WTC11 (cell line): ENCODE measurements at regions not wholly inside any gene's neighbourhood (a gene's known extent, or its start where the extent isn't known, plus 50 kb on each side); places are given as distances from the start of the nearest gene placed in this dataset.

ENCODE experiments used
- ATAC-seq: fragments of 200-7000 bp; cut with Tn5 transposase; 2 replicates; pipeline ENCODE4 v1.10.0; 2021; ENCODE audit warnings: mild to moderate bottlenecking, moderate library complexity
- CTCF ChIA-PET: fragments of 300-600 bp; sonication (Branson Sonifier 250); formaldehyde crosslinking; loops from one replicate; lab custom pipeline; 2021; ENCODE audit warnings: antibody characterized with exemption; lab: Charles Lee
- POLR2A ChIA-PET: fragments of 350-600 bp; sonication (Branson Sonifier 250); formaldehyde crosslinking; loops from one replicate; lab custom pipeline; 2021; ENCODE audit warnings: antibody characterized with exemption; lab: Charles Lee
- DNase-seq: peaks from one replicate; pipeline ENCODE4 v3.0.0; 2021; ENCODE audit warnings: low spot score
- H3K27ac Mint-ChIP-seq: 2 replicates; pipeline ENCODE4 v1.8.0; 2021; ENCODE audit warnings: mixed read lengths
- H3K27me3 Mint-ChIP-seq: 2 replicates; pipeline ENCODE4 v1.8.0; 2021; ENCODE audit warnings: low read depth, mild to moderate bottlenecking, moderate library complexity, mixed read lengths
- H3K36me3 Mint-ChIP-seq: 2 replicates; pipeline ENCODE4 v1.8.0; 2021; ENCODE audit warnings: mixed read lengths
- H3K4me1 Mint-ChIP-seq: 2 replicates; pipeline ENCODE4 v1.8.0; 2022; ENCODE audit warnings: mixed read lengths
- H3K4me3 Mint-ChIP-seq: 2 replicates; pipeline ENCODE4 v1.8.0; 2021; ENCODE audit warnings: mild to moderate bottlenecking, moderate library complexity, mixed read lengths
- H3K9me3 Mint-ChIP-seq: 2 replicates; pipeline ENCODE4 v1.8.0; 2021; ENCODE audit warnings: mixed read lengths
- ATF1 ChIP-seq: sonication (generic); formaldehyde crosslinking; IDR thresholded peaks from 2 replicates; pipeline ENCODE4 v1.8.1; 2023; ENCODE audit warnings: mild to moderate bottlenecking, moderate library complexity, missing genetic modification reagents
- E2F5 ChIP-seq: sonication (generic); formaldehyde crosslinking; IDR thresholded peaks from 2 replicates; pipeline ENCODE4 v1.8.1; 2022; ENCODE audit warnings: mild to moderate bottlenecking, moderate library complexity, missing genetic modification reagents
- ESRRA ChIP-seq: sonication (generic); formaldehyde crosslinking; IDR thresholded peaks from 2 replicates; pipeline ENCODE4 v1.8.1; 2022; ENCODE audit warnings: mild to moderate bottlenecking, missing genetic modification reagents, borderline replicate concordance
- FOXP4 ChIP-seq: sonication (generic); formaldehyde crosslinking; IDR thresholded peaks from 2 replicates; pipeline ENCODE4 v1.8.0; 2022; ENCODE audit warnings: mild to moderate bottlenecking, missing genetic modification reagents
- GABPB1 ChIP-seq: sonication (generic); formaldehyde crosslinking; IDR thresholded peaks from 2 replicates; pipeline ENCODE4 v1.8.1; 2023; ENCODE audit warnings: mild to moderate bottlenecking, missing genetic modification reagents
- HMGXB4 ChIP-seq: sonication (generic); formaldehyde crosslinking; IDR thresholded peaks from 2 replicates; pipeline ENCODE4 v1.8.1; 2023; ENCODE audit warnings: mild to moderate bottlenecking, moderate library complexity, missing genetic modification reagents
- IRF2 ChIP-seq: sonication (generic); formaldehyde crosslinking; IDR thresholded peaks from 2 replicates; pipeline ENCODE4 v1.8.0; 2022; ENCODE audit warnings: low read depth, missing genetic modification reagents, borderline replicate concordance
- JUN ChIP-seq: sonication (generic); formaldehyde crosslinking; IDR thresholded peaks from 2 replicates; pipeline ENCODE4 v1.8.0; 2023; ENCODE audit warnings: mild to moderate bottlenecking, missing genetic modification reagents
- MXD4 ChIP-seq: fragments of 250-450 bp; sonication (Bioruptor Pico); IDR thresholded peaks from 2 replicates; pipeline ENCODE4 v1.8.0; 2021; ENCODE audit warnings: mild to moderate bottlenecking, moderate library complexity, borderline replicate concordance
- NFYB ChIP-seq: sonication (generic); formaldehyde crosslinking; conservative IDR thresholded peaks from 2 replicates; pipeline ENCODE4 v1.8.0; 2022; ENCODE audit warnings: low read depth, missing genetic modification reagents
- NR1H2 ChIP-seq: sonication (generic); formaldehyde crosslinking; IDR thresholded peaks from 2 replicates; pipeline ENCODE4 v1.9.0; 2021; ENCODE audit warnings: mild to moderate bottlenecking, moderate library complexity, missing genetic modification reagents
- OVOL2 ChIP-seq: fragments of 250-450 bp; sonication (Bioruptor Pico); IDR thresholded peaks from 2 replicates; pipeline ENCODE4 v1.9.0; 2021; ENCODE audit warnings: mild to moderate bottlenecking, borderline replicate concordance
- SMAD3 ChIP-seq: sonication (generic); formaldehyde crosslinking; IDR thresholded peaks from 2 replicates; pipeline ENCODE4 v1.8.0; 2022; ENCODE audit warnings: missing genetic modification reagents, mild to moderate bottlenecking, borderline replicate concordance
- SMAD4 ChIP-seq: sonication (generic); formaldehyde crosslinking; IDR thresholded peaks from 2 replicates; pipeline ENCODE4 v1.8.0; 2022; ENCODE audit warnings: mild to moderate bottlenecking, missing genetic modification reagents
- STAT6 ChIP-seq: sonication (generic); formaldehyde crosslinking; conservative IDR thresholded peaks from 2 replicates; pipeline ENCODE4 v1.8.1; 2023; ENCODE audit warnings: mild to moderate bottlenecking, low read depth, missing genetic modification reagents, moderate library complexity
- TCF7 ChIP-seq: sonication (generic); formaldehyde crosslinking; IDR thresholded peaks from 2 replicates; pipeline ENCODE4 v1.8.0; 2022; ENCODE audit warnings: mild to moderate bottlenecking, low read depth, missing genetic modification reagents, moderate library complexity
- TEAD4 ChIP-seq: sonication (generic); formaldehyde crosslinking; IDR thresholded peaks from 2 replicates; pipeline ENCODE4 v1.8.0; 2022; ENCODE audit warnings: mild to moderate bottlenecking, missing genetic modification reagents
- ZBTB21 ChIP-seq: sonication (generic); formaldehyde crosslinking; IDR thresholded peaks from 2 replicates; pipeline ENCODE4 v1.8.1; 2023; ENCODE audit warnings: mild to moderate bottlenecking, missing genetic modification reagents, borderline replicate concordance
- ZNF121 ChIP-seq: sonication (generic); formaldehyde crosslinking; IDR thresholded peaks from 2 replicates; pipeline ENCODE4 v1.8.0; 2023; ENCODE audit warnings: missing genetic modification reagents
- ZNF263 ChIP-seq: sonication (generic); formaldehyde crosslinking; IDR thresholded peaks from 2 replicates; pipeline ENCODE4 v1.8.1; 2022; ENCODE audit warnings: low read depth, mild to moderate bottlenecking, moderate library complexity, missing genetic modification reagents
- ZNF317 ChIP-seq: sonication (generic); formaldehyde crosslinking; IDR thresholded peaks from 2 replicates; pipeline ENCODE4 v1.8.1; 2023; ENCODE audit warnings: low read depth, mild to moderate bottlenecking, moderate library complexity, missing genetic modification reagents, borderline replicate concordance
- ZNF396 ChIP-seq: fragments of 250-450 bp; sonication (Bioruptor Pico); IDR thresholded peaks from 2 replicates; pipeline ENCODE4 v1.8.0; 2021; ENCODE audit warnings: mild to moderate bottlenecking, moderate library complexity, borderline replicate concordance
- ZNF425 ChIP-seq: fragments of 250-450 bp; sonication (Bioruptor Pico); conservative IDR thresholded peaks from 2 replicates; pipeline ENCODE4 v1.9.0; 2021; ENCODE audit warnings: mild to moderate bottlenecking
- ZNF512 ChIP-seq: sonication (generic); formaldehyde crosslinking; IDR thresholded peaks from 2 replicates; pipeline ENCODE4 v1.8.1; 2022; ENCODE audit warnings: missing genetic modification reagents, borderline replicate concordance

GRCh38 chr9:2317591-2317990 lies 302.4 kb downstream of the SMARCA2 start:
- Mint-ChIP-seq H3K27me3 (peaks cover 24% of the 10 kb centered on the region), H3K4me3 (no peak overlapping the region), H3K9me3 (peaks cover 71% of the 10 kb centered on the region), H3K27ac (no peak overlapping the region), H3K36me3 (peaks cover 48% of the 10 kb centered on the region), H3K4me1 (no peaks in the 10 kb centered on the region)
- DNase-seq (no peak), ATAC-seq (no peak)
- POLR2A ChIA-PET, result no interaction called here
- CTCF ChIA-PET, result no interaction called here
- TF ChIP-seq ZNF317 (CRISPR knock-in tag) (no peak), NFYB (CRISPR knock-in tag) (no peak), NR1H2 (CRISPR knock-in tag) (no peak), GABPB1 (CRISPR knock-in tag) (no peak), ATF1 (CRISPR knock-in tag) (no peak), ZNF396 (CRISPR knock-in tag) (no peak), SMAD4 (no peak), E2F5 (CRISPR knock-in tag) (no peak), MXD4 (no peak), ESRRA (no peak), ZBTB21 (CRISPR knock-in tag) (no peak), TCF7 (CRISPR knock-in tag) (no peak), SMAD3 (CRISPR knock-in tag) (no peak)

- Mint-ChIP-seq H3K36me3 (peaks cover 29% of the 10 kb centered on the region), H3K4me1 (no peaks in the 10 kb centered on the region), H3K27me3 (peaks cover 10% of the 10 kb centered on the region), H3K27ac (no peak overlapping the region), H3K9me3 (peaks cover 53% of the 10 kb centered on the region), H3K4me3 (no peak overlapping the region)
- ChIA-PET CTCF (no interaction called here), POLR2A (no interaction called here)
- no peak for ATAC-seq
- no peak for DNase-seq
- TF ChIP-seq HMGXB4 (no peak), ZNF121 (CRISPR knock-in tag) (no peak), E2F5 (CRISPR knock-in tag) (no peak), ZNF512 (CRISPR knock-in tag) (no peak), JUN (no peak), ZNF425 (CRISPR knock-in tag) (no peak), IRF2 (CRISPR knock-in tag) (no peak), STAT6 (CRISPR knock-in tag) (no peak), FOXP4 (CRISPR knock-in tag) (no peak), TEAD4 (no peak), OVOL2 (CRISPR knock-in tag) (no peak), ZNF263 (CRISPR knock-in tag) (no peak)
Observed at GRCh38 chr9:2319421-2319820, 302.2 kb upstream of the VLDLR start.
